DOHH2 (cell line): ENCODE measurements at regions not wholly inside any gene's neighbourhood (a gene's known extent, or its start where the extent isn't known, plus 50 kb on each side); places are given as distances from the start of the nearest gene placed in this dataset.

Source experiments
- CTCF ChIP-seq: fragments of 200-600 bp; sonication (generic); IDR thresholded peaks from one replicate; pipeline ENCODE4 v1.5.1; 2014; ENCODE audit warnings: antibody characterized with exemption, mild to moderate bottlenecking, low read depth, low read length; ENCODE audit not compliant: poor library complexity, severe bottlenecking
- EZH2phosphoT487 ChIP-seq: fragments of 200-600 bp; sonication (generic); IDR thresholded peaks from 2 replicates; pipeline ENCODE4 v1.6.1; 2017; ENCODE audit warnings: borderline replicate concordance, mild to moderate bottlenecking, antibody characterized with exemption, low read length, moderate library complexity, mixed read lengths

GRCh38 chr9:2262386-2263071 is 247.4 kb downstream of the SMARCA2 start:
- TF ChIP-seq CTCF (no peak), EZH2phosphoT487 (no peak)
